Lower lobe of right lung (tissue), 2 donors: ENCODE measurements at regions not wholly inside any gene's neighbourhood (a gene's known extent, or its start where the extent isn't known, plus 50 kb on each side); places are given as distances from the start of the nearest gene placed in this dataset.

Source experiments
- ATAC-seq, 2 donors: fragments of 200-7000 bp; cut with Tn5 transposase; one replicate each; pipeline ENCODE4 v1.9.1; 2020 to 2022; ENCODE audit warnings: mild to moderate bottlenecking in 2 of 2, moderate library complexity in 2 of 2
- DNase-seq: peaks from one replicate; pipeline ENCODE4 v3.0.0-alpha.2; 2020
- H3K27ac ChIP-seq: fragments of 200-600 bp; one replicate; pipeline ENCODE4 v1.8.0; 2022
- H3K27me3 ChIP-seq: fragments of 200-600 bp; one replicate; pipeline ENCODE4 v1.8.0; 2022; ENCODE audit warnings: low read depth
- H3K36me3 ChIP-seq: fragments of 200-600 bp; one replicate; pipeline ENCODE4 v1.8.0; 2022; ENCODE audit warnings: mild to moderate bottlenecking
- H3K4me1 ChIP-seq: fragments of 200-600 bp; one replicate; pipeline ENCODE4 v1.8.0; 2022
- H3K4me3 ChIP-seq: fragments of 200-600 bp; one replicate; pipeline ENCODE4 v1.8.0; 2022; ENCODE audit warnings: mild to moderate bottlenecking
- H3K9me3 ChIP-seq: fragments of 200-600 bp; one replicate; pipeline ENCODE4 v1.8.0; 2022
- intact Hi-C: fragments of 100-400 bp; cut with DNase I; formaldehyde crosslinking; loops from one replicate; pipeline ENCODE4 v1.11.0; 2022
- TF ChIP-seq, protein P1 (sequence below): fragments of 200-600 bp; IDR thresholded peaks from one replicate; pipeline ENCODE4 v1.8.0; 2022; ENCODE audit warnings: antibody characterized with exemption, mild to moderate bottlenecking
- donor health status: DM: no; HTN: yes; CAD: no; lungs with severe emphysema.

DNA sequence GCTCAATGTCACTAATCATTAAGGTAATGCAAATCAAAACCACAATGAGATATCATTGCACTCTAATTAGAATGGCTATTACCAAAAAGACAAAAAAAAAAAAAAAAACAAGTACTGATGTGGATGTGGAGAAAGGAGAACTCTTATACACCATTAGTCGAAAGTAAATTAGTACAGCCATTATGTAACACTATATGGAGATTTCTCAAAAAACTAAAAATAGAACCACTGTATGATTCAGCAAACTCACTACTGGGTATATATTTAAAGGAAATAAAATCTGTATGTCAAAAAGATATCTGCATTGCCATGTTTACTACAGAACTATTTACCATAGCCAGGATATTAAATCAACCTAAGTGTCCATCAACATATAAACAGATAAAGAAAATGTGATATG is 265.4 kb upstream of the ARHGAP20 start:
- TF ChIP-seq, protein P1, sequence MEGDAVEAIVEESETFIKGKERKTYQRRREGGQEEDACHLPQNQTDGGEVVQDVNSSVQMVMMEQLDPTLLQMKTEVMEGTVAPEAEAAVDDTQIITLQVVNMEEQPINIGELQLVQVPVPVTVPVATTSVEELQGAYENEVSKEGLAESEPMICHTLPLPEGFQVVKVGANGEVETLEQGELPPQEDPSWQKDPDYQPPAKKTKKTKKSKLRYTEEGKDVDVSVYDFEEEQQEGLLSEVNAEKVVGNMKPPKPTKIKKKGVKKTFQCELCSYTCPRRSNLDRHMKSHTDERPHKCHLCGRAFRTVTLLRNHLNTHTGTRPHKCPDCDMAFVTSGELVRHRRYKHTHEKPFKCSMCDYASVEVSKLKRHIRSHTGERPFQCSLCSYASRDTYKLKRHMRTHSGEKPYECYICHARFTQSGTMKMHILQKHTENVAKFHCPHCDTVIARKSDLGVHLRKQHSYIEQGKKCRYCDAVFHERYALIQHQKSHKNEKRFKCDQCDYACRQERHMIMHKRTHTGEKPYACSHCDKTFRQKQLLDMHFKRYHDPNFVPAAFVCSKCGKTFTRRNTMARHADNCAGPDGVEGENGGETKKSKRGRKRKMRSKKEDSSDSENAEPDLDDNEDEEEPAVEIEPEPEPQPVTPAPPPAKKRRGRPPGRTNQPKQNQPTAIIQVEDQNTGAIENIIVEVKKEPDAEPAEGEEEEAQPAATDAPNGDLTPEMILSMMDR, result no peak
- Histone ChIP-seq H3K9me3 (peaks cover 4% of the 10 kb centered on the region), H3K4me1 (no peaks in the 10 kb centered on the region), H3K27me3 (no peaks in the 10 kb centered on the region), H3K36me3 (no peaks in the 10 kb centered on the region), H3K27ac (no peak overlapping the region), H3K4me3 (no peak overlapping the region)
- no peak for DNase-seq
- no peak for ATAC-seq
- intact Hi-C loops, result no loop called here

GRCh38 chr11:110974731-110975130 is 262.5 kb upstream of the ARHGAP20 start:
- intact Hi-C loops, result no loop called here
- Histone ChIP-seq H3K27ac (no peak overlapping the region), H3K27me3 (no peaks in the 10 kb centered on the region), H3K36me3 (no peaks in the 10 kb centered on the region), H3K9me3 (peaks cover 4% of the 10 kb centered on the region), H3K4me1 (no peaks in the 10 kb centered on the region), H3K4me3 (no peak overlapping the region)
- TF ChIP-seq, protein P1, result no peak
- no peak for ATAC-seq
- no peak for DNase-seq

DNA sequence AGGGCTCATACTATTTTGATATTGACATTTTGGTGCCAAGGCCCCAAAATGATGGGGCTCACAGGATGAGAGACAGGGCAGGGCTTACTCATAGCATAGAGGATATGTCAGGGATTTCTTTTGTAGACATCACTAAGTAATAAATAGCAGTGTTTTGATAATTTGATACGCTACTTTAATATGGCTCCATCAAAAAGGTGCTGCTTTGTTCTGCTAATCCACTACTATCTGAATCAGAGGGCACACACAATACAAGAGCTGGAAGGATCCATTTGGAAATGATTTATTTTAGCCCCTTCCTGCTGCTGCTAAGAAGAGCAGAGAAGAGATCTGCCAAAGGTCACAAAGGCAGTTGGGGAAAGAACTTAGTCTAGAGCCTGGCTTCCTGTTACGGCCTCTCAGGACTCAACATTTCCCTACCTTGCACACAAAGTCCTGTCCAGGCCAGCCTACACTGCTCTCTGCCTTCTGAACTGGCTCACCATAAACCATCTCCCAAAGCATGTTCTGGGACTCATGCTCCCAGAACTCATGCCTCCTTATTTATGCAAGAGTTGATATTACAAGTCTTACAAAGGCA is 261.3 kb upstream of the ARHGAP20 start:
- H3K27ac ChIP-seq, result no peak overlapping the region
- no peaks in the 10 kb centered on the region for H3K27me3 ChIP-seq
- TF ChIP-seq, protein P1, result no peak
- DNase-seq (no peak), ATAC-seq (no peak)
- H3K4me3 ChIP-seq, result no peak overlapping the region
- no peaks in the 10 kb centered on the region for H3K9me3 ChIP-seq
- no peaks in the 10 kb centered on the region for H3K4me1 ChIP-seq
- H3K36me3 ChIP-seq, result no peaks in the 10 kb centered on the region
- intact Hi-C loops, result no loop called here

- DNase-seq (no peak), ATAC-seq (peak; percentile 53 to 61)
- Histone ChIP-seq H3K4me3 (no peak overlapping the region), H3K36me3 (no peaks in the 10 kb centered on the region), H3K27me3 (no peaks in the 10 kb centered on the region), H3K27ac (no peak overlapping the region), H3K4me1 (no peaks in the 10 kb centered on the region), H3K9me3 (no peaks in the 10 kb centered on the region)
- intact Hi-C loops, result no loop called here
- TF ChIP-seq, protein P1, result no peak
Observed at GRCh38 chr11:110972640-110973039, 260.4 kb upstream of the ARHGAP20 start.

- no peaks in the 10 kb centered on the region for H3K36me3 ChIP-seq
- H3K27me3 ChIP-seq, result no peaks in the 10 kb centered on the region
- H3K27ac ChIP-seq, result no peak overlapping the region
- H3K4me3 ChIP-seq, result no peak overlapping the region
- DNase-seq (no peak), ATAC-seq (no peak)
- H3K9me3 ChIP-seq, result no peaks in the 10 kb centered on the region
- intact Hi-C loops, result no loop called here
- TF ChIP-seq, protein P1, result no peak
- H3K4me1 ChIP-seq, result no peaks in the 10 kb centered on the region
Observed at GRCh38 chr11:110972106-110972505, 259.9 kb upstream of the ARHGAP20 start.

DNA sequence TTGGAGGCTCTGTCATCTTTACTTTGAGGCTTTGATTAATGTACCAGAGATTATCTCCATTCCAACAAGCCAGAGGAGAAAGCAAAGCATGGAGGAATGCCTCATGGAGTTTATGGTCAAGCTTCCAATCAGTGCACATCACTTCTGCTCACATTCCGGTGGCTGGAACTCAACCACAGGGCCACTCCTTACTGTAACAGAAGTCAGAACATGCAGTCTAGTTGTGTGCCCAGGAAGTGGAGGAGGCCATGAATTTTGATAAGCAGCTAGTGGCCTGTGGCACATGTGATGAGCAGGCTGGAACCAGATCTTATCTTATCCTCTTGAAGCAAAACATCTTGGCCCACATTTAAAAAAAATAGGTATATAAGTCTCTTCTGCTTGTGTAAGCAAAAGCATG is 258.9 kb upstream of the ARHGAP20 start:
- Histone ChIP-seq H3K9me3 (no peaks in the 10 kb centered on the region), H3K4me3 (no peak overlapping the region), H3K27me3 (no peaks in the 10 kb centered on the region), H3K27ac (no peak overlapping the region), H3K4me1 (no peaks in the 10 kb centered on the region), H3K36me3 (no peaks in the 10 kb centered on the region)
- DNase-seq (no peak), ATAC-seq (no peak)
- intact Hi-C loops, result no loop called here
- TF ChIP-seq, protein P1, result no peak
